PFSK-1 (cell line): ENCODE measurements at regions not wholly inside any gene's neighbourhood (a gene's known extent, or its start where the extent isn't known, plus 50 kb on each side); places are given as distances from the start of the nearest gene placed in this dataset.

Source experiments
- FOXP2 ChIP-seq: optimal IDR thresholded peaks from 2 replicates; pipeline ENCODE3; 2011; ENCODE audit warnings: borderline replicate concordance, control low read depth, inconsistent platforms; ENCODE audit not compliant: insufficient read depth; ENCODE audit errors: extremely low read length, extremely low read depth
- POLR2AphosphoS5 ChIP-seq: IDR thresholded peaks from 2 replicates; pipeline ENCODE4 v1.6.1; 2012; ENCODE audit warnings: low read depth, mild to moderate bottlenecking, control low read depth, low read length, moderate library complexity
- SIN3A ChIP-seq: IDR thresholded peaks from 2 replicates; pipeline ENCODE4 v1.6.1; 2012; ENCODE audit warnings: mild to moderate bottlenecking, low read length, moderate library complexity, borderline replicate concordance; ENCODE audit not compliant: insufficient read depth
- TAF1 ChIP-seq: IDR thresholded peaks from 2 replicates; pipeline ENCODE4 v1.6.1; 2012; ENCODE audit warnings: low read length, control low read depth, borderline replicate concordance; ENCODE audit not compliant: insufficient read depth
- TF ChIP-seq, protein P1 (sequence below), 2 experiments: IDR thresholded peaks; 2 replicates each; pipeline versions ENCODE4 v1.6.1 to v1.8.0; 2011 to 2012; ENCODE audit warnings: low read depth in 2 of 2, low read length in 2 of 2, control low read depth in 1 of 2, inconsistent platforms in 1 of 2, mild to moderate bottlenecking in 1 of 2, moderate library complexity in 1 of 2; ENCODE audit not compliant: insufficient read depth in 1 of 2

DNA sequence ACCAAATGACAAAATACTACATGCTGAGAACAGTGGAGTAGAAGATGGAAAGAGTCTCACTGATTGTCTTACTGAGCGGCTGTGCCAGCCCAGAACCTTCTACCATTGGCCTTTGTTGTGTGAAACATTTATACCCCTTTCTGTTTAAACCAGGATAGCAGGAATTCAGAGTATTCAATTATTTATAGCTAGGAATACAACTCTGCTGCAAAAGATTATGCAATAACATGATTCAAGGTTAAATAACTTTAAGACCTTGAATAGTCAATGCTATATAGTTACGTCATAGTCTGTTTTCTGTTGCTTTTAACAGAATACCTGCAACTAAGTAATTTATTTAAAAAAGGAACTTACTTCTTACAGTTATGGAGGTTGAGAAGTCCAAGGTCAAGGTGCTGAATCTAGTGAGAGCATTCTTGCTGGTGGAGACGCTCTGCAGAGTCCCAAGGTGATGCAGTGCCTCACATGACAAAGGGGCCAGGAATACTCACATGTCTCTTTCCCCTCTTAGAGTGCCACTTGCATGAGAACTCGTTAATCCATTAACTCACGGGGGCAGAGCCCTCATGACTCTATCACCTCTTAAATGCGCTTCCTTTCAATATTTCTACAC is 371.8 kb downstream of the MDFIC start:
- no peak for TF ChIP-seq FOXP2
- TF ChIP-seq POLR2AphosphoS5: no peak
- TF ChIP-seq, protein P1, sequence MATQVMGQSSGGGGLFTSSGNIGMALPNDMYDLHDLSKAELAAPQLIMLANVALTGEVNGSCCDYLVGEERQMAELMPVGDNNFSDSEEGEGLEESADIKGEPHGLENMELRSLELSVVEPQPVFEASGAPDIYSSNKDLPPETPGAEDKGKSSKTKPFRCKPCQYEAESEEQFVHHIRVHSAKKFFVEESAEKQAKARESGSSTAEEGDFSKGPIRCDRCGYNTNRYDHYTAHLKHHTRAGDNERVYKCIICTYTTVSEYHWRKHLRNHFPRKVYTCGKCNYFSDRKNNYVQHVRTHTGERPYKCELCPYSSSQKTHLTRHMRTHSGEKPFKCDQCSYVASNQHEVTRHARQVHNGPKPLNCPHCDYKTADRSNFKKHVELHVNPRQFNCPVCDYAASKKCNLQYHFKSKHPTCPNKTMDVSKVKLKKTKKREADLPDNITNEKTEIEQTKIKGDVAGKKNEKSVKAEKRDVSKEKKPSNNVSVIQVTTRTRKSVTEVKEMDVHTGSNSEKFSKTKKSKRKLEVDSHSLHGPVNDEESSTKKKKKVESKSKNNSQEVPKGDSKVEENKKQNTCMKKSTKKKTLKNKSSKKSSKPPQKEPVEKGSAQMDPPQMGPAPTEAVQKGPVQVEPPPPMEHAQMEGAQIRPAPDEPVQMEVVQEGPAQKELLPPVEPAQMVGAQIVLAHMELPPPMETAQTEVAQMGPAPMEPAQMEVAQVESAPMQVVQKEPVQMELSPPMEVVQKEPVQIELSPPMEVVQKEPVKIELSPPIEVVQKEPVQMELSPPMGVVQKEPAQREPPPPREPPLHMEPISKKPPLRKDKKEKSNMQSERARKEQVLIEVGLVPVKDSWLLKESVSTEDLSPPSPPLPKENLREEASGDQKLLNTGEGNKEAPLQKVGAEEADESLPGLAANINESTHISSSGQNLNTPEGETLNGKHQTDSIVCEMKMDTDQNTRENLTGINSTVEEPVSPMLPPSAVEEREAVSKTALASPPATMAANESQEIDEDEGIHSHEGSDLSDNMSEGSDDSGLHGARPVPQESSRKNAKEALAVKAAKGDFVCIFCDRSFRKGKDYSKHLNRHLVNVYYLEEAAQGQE (IDR thresholded peaks at IDR 0.05; ENCODE audit: insufficient read depth in 1 of 2, low read depth in 2 of 2, low read length in 2 of 2): no peak
- no peak for TF ChIP-seq TAF1

DNA sequence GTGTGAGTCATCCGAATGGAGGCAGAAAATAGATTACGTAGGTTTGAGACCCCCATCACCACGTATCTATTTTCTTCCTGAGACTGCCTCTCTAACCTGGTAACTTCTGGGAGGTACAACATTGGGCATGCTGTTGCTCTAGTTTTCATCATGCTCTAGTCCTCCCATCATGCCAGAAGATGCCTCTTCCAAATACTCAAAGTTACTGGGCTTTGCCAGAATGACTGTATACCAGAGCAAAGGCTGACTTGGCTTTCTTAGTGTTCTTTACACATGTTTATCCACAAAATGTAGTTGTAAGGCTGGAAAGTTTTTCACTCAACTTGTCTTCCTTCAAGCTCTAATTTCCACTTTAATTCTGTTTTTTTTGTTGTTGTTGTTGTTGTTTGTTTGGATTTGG is 370.5 kb downstream of the MDFIC start:
- TF ChIP-seq, protein P1 (IDR thresholded peaks at IDR 0.05; ENCODE audit: insufficient read depth in 1 of 2, low read depth in 2 of 2, low read length in 2 of 2): no peak
- TF ChIP-seq POLR2AphosphoS5 (no peak), SIN3A (no peak)

DNA sequence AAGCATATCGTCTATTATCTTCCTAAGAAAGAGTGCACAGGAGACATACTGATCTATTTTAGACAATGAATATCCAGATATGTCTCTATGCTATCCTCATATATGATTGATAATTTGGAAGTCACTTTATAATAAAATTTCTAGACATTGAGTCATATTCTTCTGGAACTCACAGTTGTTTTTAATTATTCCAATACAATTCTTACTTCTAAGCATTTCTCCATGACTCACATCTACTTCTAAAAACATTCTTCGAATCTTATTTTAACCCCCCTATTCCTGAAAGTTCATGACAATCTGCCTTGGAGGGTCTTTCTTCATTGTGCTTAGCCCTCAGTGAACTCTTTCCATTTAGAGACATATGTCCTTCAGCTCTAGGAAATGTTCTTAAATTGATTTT is 368.1 kb downstream of the MDFIC start:
- TF ChIP-seq, protein P1 (IDR thresholded peaks at IDR 0.05; ENCODE audit: insufficient read depth in 1 of 2, low read depth in 2 of 2, low read length in 2 of 2): no peak
- TF ChIP-seq TAF1: no peak
- no peak for TF ChIP-seq SIN3A
- TF ChIP-seq POLR2AphosphoS5: no peak
- no peak for TF ChIP-seq FOXP2

DNA sequence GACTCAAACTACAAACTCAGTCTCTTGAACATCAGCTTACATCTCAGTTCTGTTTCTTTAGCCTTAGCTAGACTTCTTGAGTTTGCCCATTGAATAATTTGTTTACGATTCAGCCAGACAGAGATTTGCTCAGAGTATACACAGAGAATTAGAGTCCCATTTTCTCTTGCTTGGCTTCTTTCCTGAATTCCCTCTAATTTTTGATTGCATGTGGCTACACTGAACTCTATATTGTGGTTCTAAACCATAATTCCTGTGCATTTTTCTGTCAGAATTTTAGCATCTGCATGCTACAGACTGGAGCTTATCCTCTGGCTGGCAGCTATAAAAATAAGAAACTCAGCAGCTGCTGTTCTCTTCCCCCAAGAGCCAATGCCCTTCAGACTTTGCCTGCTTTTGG is 354.9 kb downstream of the MDFIC start:
- TF ChIP-seq FOXP2 (no peak), TAF1 (no peak), POLR2AphosphoS5 (no peak), SIN3A (no peak)
- TF ChIP-seq, protein P1 (IDR thresholded peaks at IDR 0.05; ENCODE audit: insufficient read depth in 1 of 2, low read depth in 2 of 2, low read length in 2 of 2): no peak
